Gastroesophageal sphincter (tissue), 3 donors: ENCODE measurements at regions not wholly inside any gene's neighbourhood (a gene's known extent, or its start where the extent isn't known, plus 50 kb on each side); places are given as distances from the start of the nearest gene placed in this dataset.

Experiments
- CTCF ChIP-seq, 4 experiments: fragments of 200-600 bp in 2 of 4; fragments of 450-650 bp in 2 of 4; sonication (generic) in 1 of 4; IDR thresholded peaks; one replicate each; pipeline ENCODE4 v1.5.1; 2017 to 2019; ENCODE audit warnings: antibody characterized with exemption in 4 of 4, mild to moderate bottlenecking in 2 of 4, moderate library complexity in 2 of 4
- EP300 ChIP-seq: sonication (generic); formaldehyde crosslinking; IDR thresholded peaks from one replicate; pipeline ENCODE4 v1.6.1; 2017; ENCODE audit warnings: antibody characterized with exemption, mild to moderate bottlenecking
- POLR2A ChIP-seq, 2 donors: fragments of 450-650 bp; IDR thresholded peaks; one replicate each; pipeline ENCODE4 v1.6.1; 2017; ENCODE audit warnings: antibody characterized with exemption in 2 of 2, mild to moderate bottlenecking in 2 of 2, moderate library complexity in 1 of 2

DNA sequence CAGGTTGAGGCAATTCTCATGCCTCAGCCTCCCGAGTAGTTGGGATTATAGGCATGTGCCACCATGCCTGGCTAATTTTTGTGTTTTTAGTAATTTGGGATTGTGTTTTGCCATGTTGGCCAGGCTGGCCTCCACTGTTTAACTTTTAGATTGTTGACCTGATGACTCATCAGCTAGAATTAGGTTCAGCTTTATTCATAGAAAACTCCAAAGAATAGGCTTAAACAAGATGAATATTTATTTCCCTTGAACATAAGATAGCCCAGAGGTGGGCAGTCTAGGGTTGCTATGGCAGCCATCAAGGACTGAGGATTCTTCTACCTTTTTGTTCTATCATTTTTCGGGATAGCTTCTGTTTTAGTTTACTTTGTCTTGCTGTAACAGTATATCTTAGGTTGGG lies 99.6 kb upstream of the SELENOK start:
- TF ChIP-seq POLR2A (IDR thresholded peaks at IDR 0.05) (no peak), CTCF (IDR thresholded peaks at IDR 0.05) (no peak), EP300 (no peak)
